HCT116 (cell line): ENCODE measurements at regions not wholly inside any gene's neighbourhood (a gene's known extent, or its start where the extent isn't known, plus 50 kb on each side); places are given as distances from the start of the nearest gene placed in this dataset.

Experiments
- ATAC-seq: fragments of 200-7000 bp; cut with Tn5 transposase; 2 replicates; pipeline ENCODE4 v1.9.1; 2020; ENCODE audit warnings: mild to moderate bottlenecking, moderate library complexity
- BruUV-seq: library from RNA; stranded (reverse); fragments of 400-500 nt; replicated peaks from 2 replicates; lab custom pipeline; 2021; lab: Mats Ljungman, UMichigan
- CTCF ChIA-PET: fragments of 300-600 bp; sonication (Branson Sonifier 250); formaldehyde crosslinking; loops from one replicate; lab custom pipeline; 2021; ENCODE audit warnings: antibody characterized with exemption; lab: Charles Lee
- POLR2A ChIA-PET: fragments of 300-600, 350-600 bp; sonication (Branson Sonifier 250); formaldehyde crosslinking; loops from one replicate; lab custom pipeline; 2021; ENCODE audit warnings: antibody characterized with exemption; lab: Charles Lee
- RAD21 ChIA-PET, 2 experiments: fragments of 300-600 bp; sonication (Branson Sonifier 250); formaldehyde crosslinking; loops; one replicate each; lab custom pipeline; 2023; ENCODE audit warnings: low total read pairs in 2 of 2; ENCODE audit not compliant: uncharacterized antibody in 2 of 2, unreplicated experiment in 2 of 2, low non-redundant PET in 1 of 2; lab: Charles Lee
- DNase-seq: peaks from one replicate; pipeline ENCODE4 v3.0.0-alpha.2; 2010; ENCODE audit warnings: low read depth, low spot score
- H2AFZ ChIP-seq: fragments of 200-600 bp; shearing (Covaris generic), sonication (generic); 2 replicates; pipeline ENCODE4 v1.6.1; 2017; ENCODE audit warnings: low read depth, mixed run types, mixed read lengths, antibody characterized with exemption, low read length; ENCODE audit not compliant: poor library complexity, severe bottlenecking
- H3K27ac ChIP-seq: 2 replicates; pipeline ENCODE4 v1.5.1; 2012; ENCODE audit warnings: low read depth, low read length
- H3K27me3 ChIP-seq: fragments of 200-600 bp; sonication (generic); 2 replicates; pipeline ENCODE4 v1.6.1; 2016; ENCODE audit warnings: mixed run types, low read length, mixed read lengths; ENCODE audit not compliant: insufficient read depth
- H3K36me3 ChIP-seq, 2 experiments: fragments of 200-500 bp in 1 of 2; fragments of 200-600 bp in 1 of 2; sonication (Bioruptor generic) in 1 of 2; sonication (generic) in 1 of 2; 2 replicates each; pipeline versions ENCODE4 v1.5.1 to v1.6.1; 2014 to 2016; ENCODE audit warnings: low read length in 2 of 2, inconsistent platforms in 1 of 2, mixed read lengths in 1 of 2, mixed run types in 1 of 2; ENCODE audit not compliant: insufficient read depth in 2 of 2, control insufficient read depth in 1 of 2
- H3K4me1 ChIP-seq, 2 experiments: fragments of 200-600 bp in 1 of 2; sonication (generic) in 1 of 2; 2 replicates each; pipeline versions ENCODE4 v1.5.1 to v1.6.1; 2012 to 2017; ENCODE audit warnings: low read length in 2 of 2, inconsistent platforms in 1 of 2, mild to moderate bottlenecking in 1 of 2, mixed read lengths in 1 of 2, mixed run types in 1 of 2, moderate library complexity in 1 of 2; ENCODE audit not compliant: insufficient read depth in 2 of 2, control insufficient read depth in 1 of 2
- H3K4me2 ChIP-seq: fragments of 200-600 bp; sonication (generic); 2 replicates; pipeline ENCODE4 v1.6.1; 2017; ENCODE audit warnings: mixed run types, low read length, mixed read lengths
- H3K4me3 ChIP-seq, 2 experiments: fragments of 200-600 bp in 1 of 2; sonication (generic) in 1 of 2; replicated peaks in 1 of 2; 2 replicates each; pipeline ENCODE4 v1.5.1; 2011 to 2016; ENCODE audit warnings: low read length in 2 of 2, control low read depth in 1 of 2, low read depth in 1 of 2, mild to moderate bottlenecking in 1 of 2, mixed read lengths in 1 of 2, mixed run types in 1 of 2
- H3K79me2 ChIP-seq: fragments of 200-600 bp; sonication (generic); 2 replicates; pipeline ENCODE4 v1.6.1; 2017; ENCODE audit warnings: mild to moderate bottlenecking, mixed run types, low read length, moderate library complexity, mixed read lengths; ENCODE audit not compliant: insufficient read depth
- H3K9ac ChIP-seq: fragments of 200-600 bp; sonication (generic); 2 replicates; pipeline ENCODE4 v1.6.1; 2016; ENCODE audit warnings: low read length, mixed read lengths
- H3K9me2 ChIP-seq: fragments of 200-600 bp; sonication (generic), shearing (Covaris generic); 2 replicates; pipeline ENCODE4 v1.6.1; 2017; ENCODE audit warnings: mixed run types, mild to moderate bottlenecking, moderate library complexity; ENCODE audit not compliant: insufficient read depth
- H3K9me3 ChIP-seq, 2 experiments: fragments of 200-500 bp in 1 of 2; fragments of 200-600 bp in 1 of 2; sonication (Bioruptor generic) in 1 of 2; sonication (generic) in 1 of 2; 2 replicates each; pipeline ENCODE4 v1.6.1; 2014 to 2017; ENCODE audit warnings: low read length in 2 of 2, mixed read lengths in 2 of 2, inconsistent platforms in 1 of 2, low read depth in 1 of 2, mild to moderate bottlenecking in 1 of 2, mixed run types in 1 of 2, moderate library complexity in 1 of 2; ENCODE audit not compliant: control insufficient read depth in 1 of 2, insufficient read depth in 1 of 2
- H4K20me1 ChIP-seq: fragments of 200-600 bp; sonication (generic), shearing (Covaris generic); 2 replicates; pipeline ENCODE4 v1.6.1; 2017; ENCODE audit warnings: mixed run types, mild to moderate bottlenecking, moderate library complexity; ENCODE audit not compliant: insufficient read depth
- CBX3 ChIP-seq: IDR thresholded peaks from 2 replicates; pipeline ENCODE4 v1.6.1; 2012; ENCODE audit warnings: low read depth
- CEBPB ChIP-seq: IDR thresholded peaks from 2 replicates; pipeline ENCODE4 v1.6.1; 2012; ENCODE audit warnings: low read depth
- CTCF ChIP-seq, 3 experiments: fragments of 200-600 bp in 1 of 3; sonication (generic) in 1 of 3; IDR thresholded peaks in 2 of 3; conservative IDR thresholded peaks in 1 of 3; 2 replicates each; pipeline ENCODE4 v1.5.1; 2012 to 2017; ENCODE audit warnings: low read depth in 2 of 3, low read length in 2 of 3, antibody characterized with exemption in 1 of 3, borderline replicate concordance in 1 of 3, control low read depth in 1 of 3, mild to moderate bottlenecking in 1 of 3, mixed read lengths in 1 of 3, mixed run types in 1 of 3, moderate library complexity in 1 of 3; ENCODE audit not compliant: insufficient read depth in 1 of 3
- EZH2 ChIP-seq: fragments of 200-600 bp; sonication (generic); IDR thresholded peaks from 2 replicates; pipeline ENCODE4 v1.6.1; 2017; ENCODE audit warnings: antibody characterized with exemption, mixed run types
- EZH2phosphoT487 ChIP-seq: fragments of 200-600 bp; IDR thresholded peaks from 2 replicates; pipeline ENCODE4 v1.6.1; 2018; ENCODE audit warnings: antibody characterized with exemption, borderline replicate concordance
- FOSL1 ChIP-seq: IDR thresholded peaks from 2 replicates; pipeline ENCODE4 v1.6.1; 2012; ENCODE audit warnings: low read depth
- JUND ChIP-seq: IDR thresholded peaks from 2 replicates; pipeline ENCODE4 v1.6.1; 2012
- POLR2A ChIP-seq: IDR thresholded peaks from 2 replicates; pipeline ENCODE4 v1.7.0; 2011; ENCODE audit warnings: borderline replicate concordance; ENCODE audit not compliant: insufficient read depth, insufficient read length; ENCODE audit errors: extremely low read depth
- POLR2AphosphoS5 ChIP-seq: IDR thresholded peaks from 2 replicates; pipeline ENCODE4 v1.6.1; 2011; ENCODE audit warnings: mild to moderate bottlenecking, low read depth, low read length, moderate library complexity
- SIN3A ChIP-seq: IDR thresholded peaks from 2 replicates; pipeline ENCODE4 v1.6.1; 2012; ENCODE audit warnings: low read depth
- SP1 ChIP-seq: IDR thresholded peaks from 2 replicates; pipeline ENCODE4 v1.6.1; 2012; ENCODE audit warnings: low read depth
- TCF7L2 ChIP-seq: IDR thresholded peaks from 2 replicates; pipeline ENCODE4 v1.7.0; 2011; ENCODE audit warnings: borderline replicate concordance, inconsistent platforms; ENCODE audit not compliant: insufficient read depth, insufficient read length; ENCODE audit errors: extremely low read depth
- YY1 ChIP-seq: IDR thresholded peaks from 2 replicates; pipeline ENCODE4 v1.6.1; 2011; ENCODE audit warnings: low read length, low read depth, moderate library complexity, mild to moderate bottlenecking; ENCODE audit not compliant: insufficient replicate concordance; ENCODE audit errors: extremely low read depth
- ZNF274 ChIP-seq: fragments of 200-500 bp; sonication (Bioruptor generic); IDR thresholded peaks from 2 replicates; pipeline ENCODE4 v1.6.1; 2014; ENCODE audit warnings: mild to moderate bottlenecking, low read depth, low read length, inconsistent platforms
- intact Hi-C: fragments of 100-400 bp; cut with micrococcal nuclease; formaldehyde crosslinking; loops from 2 replicates; pipeline ENCODE4 v1.10.0; 2022
- TF ChIP-seq, protein P1 (sequence below): IDR thresholded peaks from 2 replicates; pipeline ENCODE4 v1.6.1; 2011; ENCODE audit warnings: mild to moderate bottlenecking, low read length, moderate library complexity; ENCODE audit not compliant: insufficient replicate concordance; ENCODE audit errors: extremely low read depth
- TF ChIP-seq, protein P2 (sequence below): IDR thresholded peaks from 2 replicates; pipeline ENCODE4 v1.6.1; 2012

DNA sequence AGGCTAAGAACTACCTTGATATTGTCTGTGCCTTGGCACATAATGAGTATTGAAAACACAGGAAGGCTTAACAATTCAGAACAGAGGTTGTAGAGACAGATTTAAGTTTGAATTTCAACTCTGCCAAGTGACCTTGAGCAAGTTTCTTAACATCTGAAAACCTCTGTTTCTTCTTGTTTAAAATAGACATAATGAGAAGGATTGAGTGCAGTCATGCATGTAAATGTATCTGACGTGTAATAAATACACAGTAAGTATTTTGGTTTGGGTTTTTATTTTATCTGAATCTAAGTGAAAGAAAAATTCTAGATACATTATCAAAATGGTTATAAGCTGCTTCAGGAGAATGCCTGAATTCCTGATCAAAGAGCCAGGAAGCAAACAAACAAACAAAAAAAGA, 111.9 kb downstream of the ANXA5 start:
- CTCF ChIA-PET, result no interaction called here

More for the DNA sequence above, 111.9 kb downstream of the ANXA5 start:
- DNase-seq, result no peak
- Histone ChIP-seq H3K9me3 (no peaks in the 10 kb centered on the region), H3K36me3 (no peaks in the 10 kb centered on the region), H4K20me1 (no peaks in the 10 kb centered on the region), H3K9ac (no peak overlapping the region), H3K4me1 (no peaks in the 10 kb centered on the region), H3K9me2 (no peaks in the 10 kb centered on the region), H3K4me3 (no peak overlapping the region), H3K4me2 (no peak overlapping the region), H3K27me3 (peaks cover 4% of the 10 kb centered on the region; the same call in 1 of the 2 replicates), H2AFZ (no peak overlapping the region), H3K79me2 (no peaks in the 10 kb centered on the region), H3K27ac (no peak overlapping the region)
- no peak for ATAC-seq
- BruUV-seq, result no TSS peak
- intact Hi-C loops, result no loop called here
- ChIA-PET RAD21 (no interaction called here), POLR2A (no interaction called here)
- TF ChIP-seq CEBPB (no peak), ZNF274 (no peak), FOSL1 (no peak), YY1 (no peak), TCF7L2 (no peak), SIN3A (no peak), CBX3 (no peak), POLR2AphosphoS5 (no peak), SP1 (no peak), EZH2phosphoT487 (no peak), EZH2 (no peak), JUND (no peak), POLR2A (no peak), CTCF (IDR thresholded peaks at IDR 0.05 in 2 of 3, conservative IDR thresholded peaks at IDR 0.05 in 1 of 3; ENCODE audit: borderline replicate concordance in 1 of 3, insufficient read depth in 1 of 3, low read depth in 2 of 3, low read length in 2 of 3) (no peak)
- TF ChIP-seq, protein P1, sequence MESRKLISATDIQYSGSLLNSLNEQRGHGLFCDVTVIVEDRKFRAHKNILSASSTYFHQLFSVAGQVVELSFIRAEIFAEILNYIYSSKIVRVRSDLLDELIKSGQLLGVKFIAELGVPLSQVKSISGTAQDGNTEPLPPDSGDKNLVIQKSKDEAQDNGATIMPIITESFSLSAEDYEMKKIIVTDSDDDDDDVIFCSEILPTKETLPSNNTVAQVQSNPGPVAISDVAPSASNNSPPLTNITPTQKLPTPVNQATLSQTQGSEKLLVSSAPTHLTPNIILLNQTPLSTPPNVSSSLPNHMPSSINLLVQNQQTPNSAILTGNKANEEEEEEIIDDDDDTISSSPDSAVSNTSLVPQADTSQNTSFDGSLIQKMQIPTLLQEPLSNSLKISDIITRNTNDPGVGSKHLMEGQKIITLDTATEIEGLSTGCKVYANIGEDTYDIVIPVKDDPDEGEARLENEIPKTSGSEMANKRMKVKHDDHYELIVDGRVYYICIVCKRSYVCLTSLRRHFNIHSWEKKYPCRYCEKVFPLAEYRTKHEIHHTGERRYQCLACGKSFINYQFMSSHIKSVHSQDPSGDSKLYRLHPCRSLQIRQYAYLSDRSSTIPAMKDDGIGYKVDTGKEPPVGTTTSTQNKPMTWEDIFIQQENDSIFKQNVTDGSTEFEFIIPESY, result no peak
- TF ChIP-seq, protein P2, sequence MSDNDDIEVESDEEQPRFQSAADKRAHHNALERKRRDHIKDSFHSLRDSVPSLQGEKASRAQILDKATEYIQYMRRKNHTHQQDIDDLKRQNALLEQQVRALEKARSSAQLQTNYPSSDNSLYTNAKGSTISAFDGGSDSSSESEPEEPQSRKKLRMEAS, result no peak
